ENCODE measurements at regions not wholly inside any gene's neighbourhood (a gene's known extent, or its start where the extent isn't known, plus 50 kb on each side); places are given as distances from the start of the nearest gene placed in this dataset.

- TF ChIP-seq EGR1 (IDR thresholded peaks at IDR 0.05) (no peak), CEBPB (IDR thresholded peaks at IDR 0.05) (no peak), ZBTB7A (IDR thresholded peaks at IDR 0.05; ENCODE audit: low read depth) (no peak), USF1 (IDR thresholded peaks at IDR 0.05) (no peak)
- TF ChIP-seq, protein P1, sequence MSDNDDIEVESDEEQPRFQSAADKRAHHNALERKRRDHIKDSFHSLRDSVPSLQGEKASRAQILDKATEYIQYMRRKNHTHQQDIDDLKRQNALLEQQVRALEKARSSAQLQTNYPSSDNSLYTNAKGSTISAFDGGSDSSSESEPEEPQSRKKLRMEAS (IDR thresholded peaks at IDR 0.05) = no peak
Observed at GRCh38 chr3:110384601-110385000, 687.0 kb upstream of the NECTIN3 start.

DNA sequence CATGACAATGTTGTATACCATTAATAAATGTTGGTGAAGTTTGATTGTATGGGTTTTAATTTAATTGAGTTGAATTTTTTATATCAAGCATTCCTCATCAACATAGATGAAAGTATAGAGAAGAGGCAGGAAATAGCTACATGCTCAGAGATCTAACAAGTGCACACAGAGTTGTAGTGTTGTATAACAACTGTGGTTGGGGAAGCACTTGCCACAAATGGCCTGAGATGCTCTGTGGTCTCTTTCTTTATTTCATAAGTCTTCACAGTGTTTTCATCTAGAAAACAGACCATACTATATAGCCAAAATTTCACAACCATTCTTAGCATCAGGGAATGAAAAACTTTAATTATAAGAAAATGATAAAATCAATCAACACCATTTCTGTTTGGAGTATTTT lies 682.6 kb upstream of the NECTIN3 start:
- TF ChIP-seq FOXM1 (IDR thresholded peaks at IDR 0.05; ENCODE audit: borderline replicate concordance, low read depth) (no peak), EGR1 (IDR thresholded peaks at IDR 0.05) (no peak), CEBPB (IDR thresholded peaks at IDR 0.05) (no peak), USF1 (IDR thresholded peaks at IDR 0.05) (no peak), REST (IDR thresholded peaks at IDR 0.05; ENCODE audit: low read depth) (no peak), ZBTB7A (IDR thresholded peaks at IDR 0.05; ENCODE audit: low read depth) (no peak), TAF1 (IDR thresholded peaks at IDR 0.05; ENCODE audit: low read depth) (no peak), CREB1 (IDR thresholded peaks at IDR 0.05; ENCODE audit: low read depth) (no peak), TCF12 (IDR thresholded peaks at IDR 0.05; ENCODE audit: low read depth) (no peak), TEAD4 (IDR thresholded peaks at IDR 0.05) (no peak), NFIC (IDR thresholded peaks at IDR 0.05) (no peak), EP300 (IDR thresholded peaks at IDR 0.05; ENCODE audit: borderline replicate concordance) (no peak), RAD21 (IDR thresholded peaks at IDR 0.05; ENCODE audit: low read depth) (no peak), YY1 (IDR thresholded peaks at IDR 0.05; ENCODE audit: low read depth) (no peak)
- TF ChIP-seq, protein P1 (IDR thresholded peaks at IDR 0.05) = no peak

GRCh38 chr3:110390372-110390771 lies 681.2 kb upstream of the NECTIN3 start:
- TF ChIP-seq TAF1 (IDR thresholded peaks at IDR 0.05; ENCODE audit: low read depth) = no peak
- TF ChIP-seq NFIC (IDR thresholded peaks at IDR 0.05) = no peak
- no peak for TF ChIP-seq ZBTB7A (IDR thresholded peaks at IDR 0.05; ENCODE audit: low read depth)
- no peak for TF ChIP-seq CEBPB (IDR thresholded peaks at IDR 0.05)
- no peak for TF ChIP-seq RAD21 (IDR thresholded peaks at IDR 0.05; ENCODE audit: low read depth)
- no peak for TF ChIP-seq TCF12 (IDR thresholded peaks at IDR 0.05; ENCODE audit: low read depth)
- TF ChIP-seq REST (IDR thresholded peaks at IDR 0.05; ENCODE audit: low read depth) = no peak
- TF ChIP-seq, protein P1 (IDR thresholded peaks at IDR 0.05) = no peak
- no peak for TF ChIP-seq YY1 (IDR thresholded peaks at IDR 0.05; ENCODE audit: low read depth)
- TF ChIP-seq EGR1 (IDR thresholded peaks at IDR 0.05) = no peak

DNA sequence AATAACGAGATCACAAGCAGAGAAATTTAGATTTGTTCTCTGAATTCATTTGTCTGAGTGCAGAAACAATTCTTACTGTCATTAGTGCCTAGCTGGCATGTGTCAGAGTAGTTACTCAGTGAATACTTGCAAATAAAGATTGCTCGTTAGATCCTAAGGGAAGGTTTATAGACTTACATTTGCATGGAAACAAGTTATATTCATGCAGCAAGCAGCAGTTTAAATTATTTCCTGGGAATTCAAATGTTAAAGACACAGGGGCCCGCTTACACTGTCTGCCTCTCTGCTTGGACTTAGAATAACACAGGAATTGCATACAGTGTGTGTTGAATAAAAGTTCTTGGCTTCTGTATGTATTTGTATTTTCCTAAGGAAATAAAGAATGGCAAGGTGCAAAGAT lies 680.6 kb upstream of the NECTIN3 start:
- TF ChIP-seq TCF12 (IDR thresholded peaks at IDR 0.05; ENCODE audit: low read depth) = no peak

DNA sequence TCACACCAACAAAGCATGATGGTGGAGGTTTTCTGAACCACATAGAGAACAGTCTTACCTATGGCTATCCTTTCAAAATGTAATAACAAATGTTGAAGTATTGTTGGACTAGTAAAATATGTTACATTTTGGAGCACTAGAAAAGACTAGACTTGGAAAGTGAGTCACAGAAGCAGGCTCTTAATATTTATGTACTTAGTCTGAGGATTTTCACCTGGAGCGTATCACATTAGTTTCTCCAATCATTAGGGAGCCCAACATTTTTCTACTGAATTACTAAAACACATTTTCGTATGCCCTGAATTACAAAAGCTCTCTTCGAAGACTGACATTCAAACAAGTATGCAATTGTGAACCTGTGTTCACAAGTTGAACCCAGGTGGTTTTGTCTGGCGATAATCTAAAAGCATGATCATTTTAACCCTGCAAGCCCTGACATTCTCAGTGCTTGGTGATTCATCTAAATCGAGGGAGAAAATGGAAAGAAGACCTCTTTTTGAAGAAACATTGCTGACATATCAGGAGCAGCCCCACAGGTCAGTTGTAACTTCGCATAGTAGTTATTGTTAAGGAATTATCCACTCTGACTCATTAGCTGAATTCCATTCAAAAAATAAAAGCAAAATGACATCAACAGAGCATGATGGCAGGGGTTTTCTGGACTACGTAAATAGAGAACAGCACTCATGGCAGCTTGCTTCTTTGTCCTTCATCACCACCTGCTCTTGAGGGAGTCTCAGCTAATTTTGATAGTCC lies 679.8 kb upstream of the NECTIN3 start:
- no peak for TF ChIP-seq ZBTB7A (IDR thresholded peaks at IDR 0.05; ENCODE audit: low read depth)
- TF ChIP-seq CEBPB (IDR thresholded peaks at IDR 0.05) = no peak
- TF ChIP-seq REST (IDR thresholded peaks at IDR 0.05; ENCODE audit: low read depth) = no peak

All from Ishikawa (cell line).